Transverse colon (tissue), 3 donors: ENCODE measurements at regions not wholly inside any gene's neighbourhood (a gene's known extent, or its start where the extent isn't known, plus 50 kb on each side); places are given as distances from the start of the nearest gene placed in this dataset.

Experiments used
- EP300 ChIP-seq: sonication (generic); formaldehyde crosslinking; IDR thresholded peaks from one replicate; pipeline ENCODE4 v1.6.1; 2017; ENCODE audit warnings: antibody characterized with exemption, low read depth
- POLR2A ChIP-seq: fragments of 450-650 bp; IDR thresholded peaks from one replicate; pipeline ENCODE4 v1.6.1; 2016; ENCODE audit warnings: antibody characterized with exemption, mild to moderate bottlenecking, moderate library complexity
- TF ChIP-seq, protein P1 (sequence below), 5 experiments: fragments of 200-600 bp in 3 of 5; fragments of 450-650 bp in 2 of 5; sonication (generic) in 3 of 5; IDR thresholded peaks; 1 replicate in 2 of 5; 2 replicates in 3 of 5; pipeline ENCODE4 v1.5.1; 2016 to 2017; ENCODE audit warnings: antibody characterized with exemption in 5 of 5, inconsistent platforms in 3 of 5, mild to moderate bottlenecking in 2 of 5, moderate library complexity in 1 of 5

DNA sequence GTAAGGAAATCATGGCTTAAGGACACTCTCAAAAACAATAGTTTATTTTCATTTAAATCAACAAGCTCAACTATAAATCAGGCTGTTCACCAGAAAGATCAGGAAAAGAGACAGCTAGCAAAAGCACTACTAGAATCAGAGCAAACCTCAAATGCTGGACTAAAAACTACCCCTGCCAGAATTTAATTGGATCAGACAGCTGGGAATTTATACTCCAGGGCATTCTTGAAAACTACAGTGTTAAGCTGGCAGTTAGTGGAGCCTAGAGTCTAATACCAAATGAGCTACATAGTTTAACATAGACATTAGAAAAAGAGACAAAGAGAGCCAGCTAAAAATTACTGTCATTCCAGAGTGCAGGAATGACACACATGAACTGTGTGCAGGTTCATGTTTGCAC is 1016.4 kb upstream of the CRIM1 start:
- TF ChIP-seq, protein P1, sequence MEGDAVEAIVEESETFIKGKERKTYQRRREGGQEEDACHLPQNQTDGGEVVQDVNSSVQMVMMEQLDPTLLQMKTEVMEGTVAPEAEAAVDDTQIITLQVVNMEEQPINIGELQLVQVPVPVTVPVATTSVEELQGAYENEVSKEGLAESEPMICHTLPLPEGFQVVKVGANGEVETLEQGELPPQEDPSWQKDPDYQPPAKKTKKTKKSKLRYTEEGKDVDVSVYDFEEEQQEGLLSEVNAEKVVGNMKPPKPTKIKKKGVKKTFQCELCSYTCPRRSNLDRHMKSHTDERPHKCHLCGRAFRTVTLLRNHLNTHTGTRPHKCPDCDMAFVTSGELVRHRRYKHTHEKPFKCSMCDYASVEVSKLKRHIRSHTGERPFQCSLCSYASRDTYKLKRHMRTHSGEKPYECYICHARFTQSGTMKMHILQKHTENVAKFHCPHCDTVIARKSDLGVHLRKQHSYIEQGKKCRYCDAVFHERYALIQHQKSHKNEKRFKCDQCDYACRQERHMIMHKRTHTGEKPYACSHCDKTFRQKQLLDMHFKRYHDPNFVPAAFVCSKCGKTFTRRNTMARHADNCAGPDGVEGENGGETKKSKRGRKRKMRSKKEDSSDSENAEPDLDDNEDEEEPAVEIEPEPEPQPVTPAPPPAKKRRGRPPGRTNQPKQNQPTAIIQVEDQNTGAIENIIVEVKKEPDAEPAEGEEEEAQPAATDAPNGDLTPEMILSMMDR (IDR thresholded peaks at IDR 0.05): no peak
- TF ChIP-seq EP300 (no peak), POLR2A (no peak)
